ENCODE measurements at regions not wholly inside any gene's neighbourhood (a gene's known extent, or its start where the extent isn't known, plus 50 kb on each side); places are given as distances from the start of the nearest gene placed in this dataset.

GRCh38 chr11:22928207-22928917, 68.1 kb upstream of the CCDC179 start:
- TF ChIP-seq PATZ1 (CRISPR knock-in tag; IDR thresholded peaks at IDR 0.05; ENCODE audit: borderline replicate concordance) (no peak), BACH2 (CRISPR knock-in tag; IDR thresholded peaks at IDR 0.05; ENCODE audit: borderline replicate concordance) (no peak), POU6F1 (CRISPR knock-in tag; IDR thresholded peaks at IDR 0.05; ENCODE audit: borderline replicate concordance, low read depth) (no peak), SNAI2 (CRISPR knock-in tag; IDR thresholded peaks at IDR 0.05) (no peak), GLIS3 (CRISPR knock-in tag; IDR thresholded peaks at IDR 0.05) (no peak), OSR1 (CRISPR knock-in tag; IDR thresholded peaks at IDR 0.05) (no peak)
